GM21723 (cell line): ENCODE measurements at regions not wholly inside any gene's neighbourhood (a gene's known extent, or its start where the extent isn't known, plus 50 kb on each side); places are given as distances from the start of the nearest gene placed in this dataset.

ENCODE experiments used
- ATAC-seq: cut with Tn5 transposase; IDR thresholded peaks from one replicate; pipeline ENCODE4 v1.9.1; 2021; ENCODE audit warnings: mild to moderate bottlenecking, moderate library complexity; ENCODE audit not compliant: unreplicated experiment

DNA sequence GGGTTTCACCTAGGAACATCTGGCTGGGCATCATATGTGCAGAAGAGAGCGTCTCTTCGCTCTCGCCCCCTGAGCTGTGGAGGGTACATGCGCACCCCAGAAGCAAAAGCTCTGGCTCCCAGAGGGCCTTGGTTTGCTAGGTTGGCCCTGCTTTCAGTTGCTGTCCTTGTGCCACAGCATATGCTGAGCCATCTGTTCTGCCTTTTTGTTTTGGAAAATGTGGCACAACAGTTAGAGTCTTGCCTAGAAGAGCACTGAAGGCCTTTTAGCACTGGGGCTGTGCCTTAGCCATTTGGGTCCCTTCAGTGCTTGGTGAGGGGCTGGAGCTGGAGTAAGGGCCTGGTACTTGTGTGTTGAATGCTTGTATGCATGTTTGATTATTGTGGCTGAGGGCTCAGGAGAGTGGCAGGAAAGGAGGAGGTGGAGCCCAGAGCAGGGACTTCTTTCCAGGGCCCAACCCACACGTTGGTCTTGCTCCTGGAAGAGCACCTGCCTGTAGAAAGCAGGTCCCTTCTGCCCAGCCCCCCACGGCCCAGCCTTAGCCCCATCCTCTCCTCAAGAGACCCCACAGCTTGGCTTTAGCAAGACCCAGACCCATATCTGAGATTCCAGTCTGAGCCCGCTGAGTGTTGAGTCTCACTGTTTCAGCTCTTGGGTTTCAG, 113.7 kb downstream of the SLC25A47 start:
- ATAC-seq: no peak

DNA sequence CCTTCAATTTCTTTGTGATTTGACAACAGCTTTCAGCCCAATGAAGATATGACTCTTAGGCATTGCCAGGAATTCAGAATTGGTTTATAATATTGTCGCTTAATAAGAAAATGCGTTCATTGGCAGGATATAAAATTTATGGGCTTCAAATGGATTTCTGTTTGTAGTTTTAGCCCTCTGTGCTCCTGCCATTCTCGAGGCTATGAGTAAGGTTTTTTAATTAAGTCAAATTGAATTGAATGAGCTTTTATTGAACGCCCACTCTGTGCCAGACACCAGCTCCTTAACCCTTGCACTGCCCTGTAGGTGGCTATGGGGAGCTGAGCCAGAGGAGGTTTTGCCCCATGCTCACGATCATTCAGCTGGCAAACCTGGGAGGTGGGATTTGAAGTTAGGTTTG, 115.1 kb downstream of the SLC25A47 start:
- ATAC-seq: no peak

DNA sequence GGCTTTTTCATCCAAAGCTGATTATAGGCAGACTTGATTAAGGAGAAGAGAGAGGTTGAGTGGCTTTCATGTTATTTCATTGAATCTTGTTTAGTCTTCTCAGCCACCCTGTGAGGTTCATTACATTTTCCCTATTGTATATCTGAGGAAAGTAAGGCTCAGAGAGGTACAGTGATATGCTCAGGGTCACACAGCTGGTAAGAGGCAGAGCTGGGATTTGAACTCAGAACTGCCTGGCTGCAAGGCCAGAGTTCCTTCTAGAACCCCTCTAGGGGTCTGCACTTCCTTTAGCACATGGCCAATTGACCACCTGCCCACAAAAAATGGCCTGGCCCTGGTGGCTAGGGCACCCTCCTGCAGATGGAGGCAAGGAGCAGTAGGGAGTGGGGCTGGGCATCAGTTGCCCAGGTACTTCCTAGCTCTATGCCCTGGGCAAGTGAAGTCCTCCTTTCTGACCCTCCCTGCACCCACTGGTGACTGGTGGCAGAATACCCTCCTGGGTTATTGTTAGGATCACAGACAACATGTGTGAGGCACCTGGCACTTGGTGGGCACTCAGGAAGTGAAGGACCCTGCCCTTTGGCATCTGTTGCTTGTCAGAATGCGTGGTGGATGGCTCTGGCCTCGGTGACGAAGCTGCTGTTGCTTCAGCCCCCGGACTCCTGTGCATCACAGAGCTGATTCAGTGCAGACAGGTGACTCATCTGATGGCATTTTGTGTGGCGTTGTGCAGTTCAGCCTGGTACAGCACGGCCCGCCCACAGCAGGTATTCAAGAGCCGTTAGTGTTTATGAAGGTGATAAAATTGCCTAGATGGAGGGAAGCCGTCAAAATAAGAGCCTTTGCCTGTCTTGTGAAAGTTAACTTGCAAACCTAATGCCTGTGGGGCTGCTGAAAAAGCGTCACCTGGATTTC, 115.8 kb downstream of the SLC25A47 start:
- no peak for ATAC-seq

DNA sequence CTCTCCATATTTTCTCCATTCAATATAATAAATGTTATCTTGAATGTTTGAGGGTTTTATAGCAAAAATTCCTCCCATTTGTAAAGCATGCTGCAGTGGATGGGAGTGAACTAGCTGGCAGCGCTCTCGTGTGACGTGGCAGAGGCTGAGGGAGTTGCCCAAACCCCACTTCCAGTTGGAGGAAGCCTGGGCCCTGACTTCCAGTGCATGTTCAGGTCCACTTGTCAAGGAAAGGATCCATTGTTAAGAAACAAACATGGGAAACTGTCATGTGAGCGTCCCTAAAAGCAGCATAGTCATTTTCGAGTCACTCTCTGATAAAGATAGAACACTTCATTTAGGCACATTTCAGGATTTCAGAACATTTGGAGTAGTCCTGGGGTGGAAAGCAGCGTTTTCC, 116.6 kb downstream of the SLC25A47 start:
- ATAC-seq: no peak

DNA sequence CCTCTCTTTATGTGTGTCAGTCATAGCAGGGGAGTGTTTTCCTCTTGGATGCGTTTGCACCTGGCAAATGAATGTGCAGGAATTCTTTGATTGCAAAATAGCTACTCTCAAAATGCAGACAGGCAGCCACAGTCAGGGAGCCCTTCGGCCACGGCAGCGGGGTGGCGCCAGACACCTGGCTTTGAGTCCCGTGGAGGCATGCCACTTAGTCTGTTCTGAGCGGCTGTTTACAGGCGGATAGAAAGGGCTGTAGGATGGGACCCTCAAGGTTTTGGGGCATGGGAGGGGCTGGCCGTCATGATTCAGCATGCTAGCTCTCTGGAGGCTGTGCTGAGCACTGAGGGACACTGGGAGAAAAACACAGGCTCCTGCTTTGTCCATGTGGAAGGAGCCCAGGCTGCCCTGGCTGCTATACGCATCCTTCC, 117.1 kb downstream of the SLC25A47 start:
- ATAC-seq: no peak

DNA sequence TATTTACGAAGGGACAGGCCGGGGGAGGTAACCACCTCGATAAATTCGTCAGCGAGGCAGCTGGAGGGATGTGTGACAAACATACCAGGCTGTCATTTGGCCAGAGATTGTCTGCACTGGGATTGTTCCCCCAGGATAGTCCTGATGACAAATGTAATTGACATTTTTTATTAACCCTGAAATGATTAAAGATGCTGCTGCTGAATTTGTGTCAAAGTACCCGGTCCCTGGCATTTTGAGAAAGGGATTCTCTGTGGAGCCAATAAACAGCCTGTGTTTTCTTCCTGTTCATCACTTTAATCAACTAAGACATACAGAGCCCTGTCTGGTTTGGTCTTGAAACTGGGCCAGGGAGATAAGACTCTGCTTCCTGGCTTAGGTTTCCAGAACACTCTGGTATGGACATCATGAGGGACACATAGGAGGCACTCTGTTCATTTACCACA, 117.6 kb downstream of the SLC25A47 start:
- ATAC-seq: no peak

DNA sequence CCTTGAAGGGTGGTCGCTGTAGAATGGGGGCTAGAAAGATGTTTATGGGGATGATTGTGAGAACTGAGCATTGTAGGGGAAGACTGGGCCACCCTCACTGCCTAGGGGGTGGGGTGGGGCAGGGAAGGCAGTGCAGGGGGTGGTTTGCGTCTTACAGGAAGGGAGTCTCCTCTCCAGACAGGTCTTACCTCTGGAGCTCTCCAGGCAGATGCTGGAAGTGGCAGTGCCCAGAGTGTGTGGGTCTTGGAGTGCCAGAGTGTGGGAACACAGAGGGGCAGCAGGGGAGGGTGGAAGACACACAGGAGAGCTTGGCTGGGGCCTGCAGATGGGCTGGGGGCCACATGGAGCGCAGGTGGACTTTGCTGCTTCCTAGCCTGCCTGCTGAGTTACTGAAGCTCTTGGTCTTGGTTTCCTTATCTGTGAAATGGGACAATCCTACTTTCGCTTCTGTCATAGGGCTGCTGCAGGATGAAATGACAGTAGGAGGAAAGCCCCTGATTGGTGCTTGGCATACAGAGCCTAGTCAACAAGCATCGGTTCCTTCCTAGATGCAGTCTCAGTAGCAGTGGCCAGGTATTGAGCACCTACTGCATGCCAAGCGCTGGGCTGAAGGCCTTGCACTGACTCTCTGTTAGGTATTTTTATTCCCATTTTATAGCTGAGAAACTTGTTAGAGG, 118.3 kb downstream of the SLC25A47 start:
- ATAC-seq: no peak

DNA sequence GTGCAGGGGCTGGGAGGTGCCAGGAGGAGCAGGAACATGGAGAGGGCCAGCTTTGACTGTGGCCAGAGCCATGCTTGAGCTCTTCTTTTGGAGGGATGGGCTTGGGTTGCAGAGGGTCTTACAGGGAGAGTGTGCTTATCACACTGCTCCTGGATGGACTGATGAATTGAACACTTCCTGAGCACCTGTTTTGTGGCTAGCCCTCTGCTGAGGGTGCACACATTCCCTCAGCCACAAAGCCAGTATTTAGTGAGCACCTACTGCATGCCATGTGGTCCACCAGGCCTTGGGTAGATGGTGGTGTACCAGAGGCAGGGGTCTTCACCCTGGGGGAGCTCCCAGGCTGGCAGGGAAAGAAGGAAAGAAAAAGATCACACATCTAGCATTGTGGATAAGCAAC, 118.9 kb downstream of the SLC25A47 start:
- ATAC-seq: no peak

DNA sequence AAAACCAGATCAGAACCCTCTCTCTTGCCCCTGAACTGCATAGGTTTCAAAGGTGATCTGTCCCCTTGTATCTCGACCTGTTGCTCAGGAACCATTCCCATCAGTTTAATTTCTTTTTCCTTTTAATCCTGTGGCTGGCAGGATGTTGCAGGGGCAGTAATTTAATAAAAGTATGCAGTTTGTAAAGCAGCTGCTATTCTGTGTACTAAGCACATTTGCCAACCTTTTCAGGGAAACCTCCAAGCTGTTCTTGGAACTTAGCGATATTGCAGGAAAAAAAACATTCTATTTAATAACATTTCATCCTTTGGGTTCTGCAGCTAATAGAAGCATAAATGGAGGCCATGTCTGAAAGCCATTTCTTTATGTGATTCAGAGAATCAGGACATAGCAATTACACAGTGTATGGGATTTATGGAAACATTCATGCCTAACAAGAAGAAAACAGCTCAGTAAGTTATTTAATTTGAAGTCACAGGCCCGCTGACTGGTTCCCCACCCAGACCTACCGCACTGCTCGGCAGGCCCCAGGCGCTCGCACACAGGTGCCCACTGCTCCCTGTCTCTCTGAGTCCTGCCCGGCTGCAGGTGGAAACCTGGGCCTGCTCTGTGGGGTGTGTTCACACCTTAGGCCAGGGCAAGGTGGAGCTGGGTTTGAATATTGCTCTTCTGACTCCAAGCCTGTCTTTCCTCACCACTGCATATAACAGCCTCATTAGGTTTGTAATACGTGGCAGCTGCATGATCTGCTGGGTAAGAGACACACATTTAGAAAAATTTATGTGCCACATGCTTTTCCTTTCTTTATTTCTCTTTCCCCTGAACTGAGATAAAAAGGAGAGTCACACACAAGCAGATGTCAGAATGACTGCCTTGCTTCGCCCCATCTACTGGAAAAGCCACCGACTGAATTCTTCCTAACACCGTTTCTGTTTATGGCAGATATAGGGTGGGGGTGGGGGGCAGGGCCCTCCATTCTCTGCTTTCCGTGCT, 119.7 kb downstream of the SLC25A47 start:
- no peak for ATAC-seq

DNA sequence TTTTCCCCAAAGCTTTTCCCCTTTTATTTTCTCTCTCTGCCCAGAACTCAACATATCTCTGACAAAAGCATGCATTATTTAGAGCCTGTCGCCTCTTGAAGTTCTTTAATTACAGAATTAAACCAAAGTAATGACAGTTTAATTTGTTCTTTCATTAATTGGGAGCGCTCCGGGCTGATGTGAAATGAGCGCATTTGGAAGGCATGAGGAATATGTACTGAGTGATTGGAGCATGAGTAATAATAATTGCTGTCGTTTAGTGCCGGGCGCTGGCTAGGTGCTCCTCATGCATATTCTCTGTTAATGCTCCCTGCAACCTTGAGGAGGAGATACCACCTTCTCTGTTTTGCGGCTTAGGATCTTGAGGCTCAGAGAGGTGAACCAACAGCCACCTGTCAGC, 120.5 kb downstream of the SLC25A47 start:
- ATAC-seq: no peak

DNA sequence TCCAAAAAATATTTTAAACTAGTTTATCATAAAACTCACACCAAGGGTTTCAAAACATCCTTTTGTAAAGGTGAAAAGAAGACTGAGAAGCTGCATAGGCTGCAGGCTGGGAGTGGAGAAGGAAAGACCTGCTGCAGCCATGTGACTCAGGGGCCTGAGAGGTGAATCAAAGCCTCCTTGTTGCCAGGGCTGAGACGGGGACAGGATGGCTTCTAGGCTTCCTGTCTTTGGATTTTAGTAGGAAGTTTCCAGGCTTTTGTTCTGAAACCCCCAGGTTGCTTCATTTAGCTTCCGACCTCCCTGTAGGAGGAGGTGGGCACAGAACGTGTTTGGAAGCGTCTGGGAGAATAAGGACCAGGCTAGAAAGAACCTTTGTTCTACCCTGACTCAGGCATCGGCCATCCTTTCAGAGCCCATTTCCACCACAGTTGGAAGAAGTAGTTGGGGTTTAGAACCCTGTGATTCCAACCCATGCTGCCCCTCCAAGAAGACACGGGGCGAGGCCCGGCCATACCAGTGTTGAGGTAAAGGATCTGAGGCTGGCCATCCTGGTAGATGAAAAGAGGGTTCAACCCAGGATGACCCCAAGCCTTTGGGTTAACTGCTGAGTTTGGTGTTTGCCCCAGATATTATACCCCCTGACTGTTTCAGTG, 122.4 kb downstream of the SLC25A47 start:
- ATAC-seq: no peak

DNA sequence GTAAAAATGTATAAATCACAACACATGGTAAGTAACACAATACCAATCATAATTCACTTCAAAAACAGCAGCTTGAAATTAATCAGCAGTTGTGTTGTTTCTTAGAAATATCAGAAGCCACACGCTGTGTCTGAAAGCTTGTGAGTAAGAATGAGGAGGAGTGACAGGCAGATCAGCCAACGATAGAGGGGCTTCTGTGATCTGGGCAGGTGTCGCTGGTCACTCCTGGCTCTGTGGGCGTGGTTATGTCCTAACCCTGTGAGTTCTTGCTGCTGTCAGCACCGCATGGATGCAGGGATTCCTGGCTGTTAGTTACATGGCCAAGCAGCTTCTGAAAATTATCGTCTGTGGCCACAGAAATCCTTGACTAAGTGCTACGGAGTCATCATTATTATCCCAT, 123.4 kb downstream of the SLC25A47 start:
- ATAC-seq: no peak

DNA sequence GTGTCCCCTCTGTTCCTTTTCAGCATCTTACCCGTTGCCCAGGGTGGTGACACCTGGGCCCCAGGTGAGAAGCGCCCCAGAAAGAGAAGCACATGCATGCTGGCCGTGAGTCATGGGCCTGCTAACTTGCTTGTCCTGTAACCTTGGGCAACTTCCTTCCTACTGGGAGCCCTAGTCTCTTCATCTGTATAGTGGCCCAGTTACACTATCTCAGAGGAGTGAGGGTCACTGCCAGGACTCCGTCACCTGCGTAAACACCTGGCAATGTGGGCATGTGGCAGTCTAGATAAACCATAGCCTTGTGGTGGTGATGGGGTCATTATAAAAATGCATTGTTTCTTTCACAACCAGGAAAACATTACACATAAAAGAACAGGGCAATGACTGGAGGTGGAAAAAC, 125.2 kb downstream of the SLC25A47 start:
- no peak for ATAC-seq

DNA sequence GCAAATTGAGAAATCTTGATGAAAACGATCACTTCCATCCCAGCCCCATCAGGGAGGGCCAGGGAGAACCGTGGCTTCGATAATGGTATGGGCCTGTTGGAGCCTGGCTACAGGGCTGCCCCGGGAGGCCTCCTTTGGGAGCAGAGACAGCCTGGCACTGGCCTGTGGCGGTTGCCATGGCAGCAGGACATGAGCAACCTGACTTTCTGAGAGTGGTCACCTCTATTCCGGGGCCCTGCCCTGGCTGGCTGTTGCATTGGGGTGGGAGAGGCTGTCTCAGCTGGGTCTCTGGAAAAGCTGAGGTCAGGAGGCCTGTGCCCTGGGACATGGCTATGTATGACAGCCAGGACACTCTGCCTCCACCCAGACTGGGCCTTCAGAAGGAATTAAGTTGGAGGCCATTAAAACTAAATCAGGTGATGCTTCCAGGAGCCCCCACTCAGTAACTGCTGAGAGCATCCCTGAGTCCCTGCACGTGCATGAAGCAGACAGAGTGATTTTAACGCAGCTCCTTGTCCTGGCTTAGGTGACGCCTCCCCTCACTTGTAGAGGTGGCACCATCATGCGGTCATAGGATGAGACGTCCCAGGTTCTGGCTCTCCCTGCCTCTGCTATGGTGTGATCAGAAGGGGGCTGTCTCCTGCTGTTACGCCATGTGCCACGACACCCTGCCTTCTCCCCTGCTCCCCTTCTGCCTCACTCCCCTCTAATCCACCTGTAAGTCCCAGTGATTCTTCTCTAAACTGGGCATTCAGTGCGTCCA, 126.3 kb downstream of the SLC25A47 start:
- no peak for ATAC-seq

DNA sequence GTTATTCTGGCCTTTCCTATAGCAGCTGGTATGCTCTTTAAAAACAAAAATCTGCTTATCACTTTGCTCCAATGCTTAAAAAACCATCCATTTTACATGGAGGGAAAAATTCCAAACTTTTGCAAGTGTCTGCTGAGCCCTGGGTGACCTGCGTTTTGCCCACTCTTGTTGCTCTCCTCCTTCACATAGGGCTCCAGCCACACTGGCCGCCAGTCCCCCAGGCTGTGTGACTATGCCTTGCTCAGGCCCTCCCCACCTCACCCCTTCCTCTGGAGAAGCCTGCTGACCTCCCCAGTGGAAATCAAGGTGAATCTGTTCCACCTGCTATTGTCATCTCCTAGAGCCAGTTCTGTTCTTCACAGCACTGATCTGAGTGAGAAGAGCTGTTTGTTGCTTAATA, 126.9 kb downstream of the SLC25A47 start:
- ATAC-seq: no peak

DNA sequence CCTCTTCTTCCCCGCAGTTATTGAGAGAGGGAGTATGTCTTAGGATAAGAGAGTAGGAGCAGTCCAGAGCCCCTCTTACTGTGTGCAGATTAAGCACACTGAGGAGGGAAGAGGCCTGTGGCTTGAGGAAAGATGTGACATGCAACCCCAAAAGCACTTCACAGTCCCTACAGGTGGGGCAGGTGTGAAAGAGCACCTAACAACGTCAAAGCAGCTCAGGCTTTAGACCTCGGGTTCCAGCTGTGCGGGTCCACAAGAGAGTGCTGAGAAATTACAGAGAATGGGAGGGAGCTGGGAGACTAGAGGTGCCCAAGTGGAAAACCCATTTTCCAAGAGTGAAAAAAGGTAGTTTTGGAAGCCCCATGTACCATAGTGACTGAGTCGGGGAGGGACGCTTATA, 127.6 kb downstream of the SLC25A47 start:
- no peak for ATAC-seq

DNA sequence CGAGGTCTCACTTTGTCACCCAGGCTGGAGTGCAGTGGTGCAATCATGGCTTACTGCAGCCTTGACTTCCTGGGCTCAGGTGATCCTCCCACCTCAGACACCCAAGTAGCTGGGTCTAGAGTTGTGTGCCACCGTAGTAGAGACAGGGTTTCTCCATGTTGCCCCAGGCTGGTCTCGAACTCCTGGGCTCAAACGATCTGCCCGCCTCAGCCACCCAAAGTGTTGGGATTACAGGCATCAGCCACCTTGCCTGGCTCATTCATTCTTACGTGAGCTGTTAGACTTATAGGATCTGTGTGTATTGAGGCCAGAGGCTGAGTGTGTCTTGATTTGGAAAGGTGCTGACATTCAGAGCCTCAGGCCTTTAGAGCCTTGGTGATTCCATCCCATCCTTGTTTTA, 128.1 kb downstream of the SLC25A47 start:
- ATAC-seq: no peak

DNA sequence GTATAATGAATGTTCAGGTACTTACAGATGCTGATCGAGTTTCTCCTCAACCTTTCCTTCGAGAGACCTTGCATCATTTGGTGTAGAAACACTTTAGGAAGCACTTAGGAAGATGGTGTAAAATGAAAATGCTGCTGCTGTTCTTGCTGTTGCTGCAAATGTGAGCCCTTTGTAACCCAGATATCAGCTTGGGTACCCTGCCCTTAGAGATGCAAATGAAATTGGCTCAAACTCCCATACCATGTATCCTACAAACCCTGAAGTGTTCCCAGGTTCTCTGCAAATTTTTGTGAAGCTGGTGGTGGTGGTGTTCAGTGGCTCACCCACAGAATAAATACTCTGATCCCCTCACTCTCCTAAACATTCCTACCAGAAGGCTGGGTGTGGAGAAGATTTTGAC, 130.8 kb downstream of the SLC25A47 start:
- ATAC-seq: no peak

DNA sequence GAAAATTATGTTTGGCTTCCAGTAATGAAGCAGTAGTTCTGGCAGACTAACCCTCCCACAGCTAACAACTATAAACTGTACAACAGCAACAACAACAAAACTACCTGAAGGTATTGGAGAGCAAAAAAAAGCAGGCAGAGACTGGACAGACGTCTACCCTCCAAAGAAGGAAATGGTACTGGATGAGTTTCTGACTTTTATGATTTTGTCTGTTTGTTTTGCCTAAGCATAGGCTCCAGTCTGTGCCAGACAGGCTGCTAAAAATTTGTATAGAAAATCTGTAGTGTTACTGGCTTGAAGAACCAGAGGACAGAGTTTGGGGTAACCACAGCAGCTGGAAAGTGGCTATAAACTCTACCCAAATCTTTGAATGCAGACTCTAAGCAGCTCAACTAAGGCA, 131.3 kb downstream of the SLC25A47 start:
- ATAC-seq: no peak
